Activated T-cell treated with anti-CD3 and anti-CD28 coated beads for 4 hours (primary cell): ENCODE measurements at regions not wholly inside any gene's neighbourhood (a gene's known extent, or its start where the extent isn't known, plus 50 kb on each side); places are given as distances from the start of the nearest gene placed in this dataset.
"Not testable (repeated sequence)": the region's sequence is repeated elsewhere in the genome, so short reads cannot be mapped to it uniquely, and the experiment has no call there.

ENCODE experiments used
- DNase-seq: peaks from one replicate; pipeline ENCODE4 v3.0.0-alpha.2; 2020

DNA sequence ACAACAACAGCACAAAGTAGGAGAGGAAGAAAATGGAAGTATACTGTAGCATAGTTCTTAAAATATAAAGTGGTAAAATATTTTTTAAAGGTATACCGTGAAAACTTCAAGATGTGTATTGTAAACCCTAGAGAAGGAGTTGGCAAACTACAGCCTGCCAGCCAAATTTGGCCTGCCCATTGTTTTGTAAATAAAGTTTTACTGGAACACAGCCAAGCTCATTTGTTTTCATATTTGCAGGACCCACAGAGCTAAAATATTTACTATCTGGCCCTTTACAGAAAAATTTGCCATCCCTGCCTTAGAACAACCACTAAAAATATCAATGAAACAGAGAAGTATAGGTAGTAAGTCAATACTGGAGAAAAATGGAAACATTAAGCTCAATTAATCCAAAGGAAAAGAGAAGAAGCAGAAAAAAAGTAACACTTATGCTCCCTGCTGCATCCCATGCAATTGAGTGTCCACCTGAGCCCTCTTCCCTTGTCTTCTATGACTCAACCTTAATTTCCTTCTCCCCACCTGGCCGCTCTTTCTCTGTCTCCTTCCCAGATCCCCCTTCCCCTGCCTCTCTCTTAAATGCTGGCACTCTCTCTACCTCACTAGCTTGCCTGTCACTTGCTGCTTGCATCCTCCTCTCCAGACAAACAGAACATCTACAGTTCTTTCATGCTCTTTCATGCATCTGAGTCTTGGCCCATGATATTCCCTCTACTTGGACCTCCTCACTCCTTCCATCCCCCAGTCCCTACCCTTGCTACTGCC lies 50.6 kb upstream of the FER start:
- no peak for DNase-seq

DNA sequence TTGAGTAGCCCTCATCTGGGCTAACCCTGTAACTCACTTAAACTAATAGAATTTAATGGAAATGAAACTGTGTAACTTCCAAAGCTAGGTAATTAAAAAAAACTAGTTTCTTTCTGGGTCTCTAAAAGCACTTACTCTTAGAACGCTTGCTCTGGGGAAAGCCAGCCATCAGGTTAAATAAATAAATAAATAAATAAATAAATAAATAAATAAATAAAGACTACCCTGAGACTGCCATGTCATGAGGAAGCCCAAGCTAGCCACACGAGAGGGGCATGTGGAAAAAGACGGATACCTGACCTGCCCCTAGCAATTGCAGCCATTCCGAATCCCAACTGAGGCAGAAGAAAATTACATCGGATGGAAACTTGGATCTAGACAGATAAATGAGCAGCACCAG lies 51.3 kb upstream of the FER start:
- no peak for DNase-seq

DNA sequence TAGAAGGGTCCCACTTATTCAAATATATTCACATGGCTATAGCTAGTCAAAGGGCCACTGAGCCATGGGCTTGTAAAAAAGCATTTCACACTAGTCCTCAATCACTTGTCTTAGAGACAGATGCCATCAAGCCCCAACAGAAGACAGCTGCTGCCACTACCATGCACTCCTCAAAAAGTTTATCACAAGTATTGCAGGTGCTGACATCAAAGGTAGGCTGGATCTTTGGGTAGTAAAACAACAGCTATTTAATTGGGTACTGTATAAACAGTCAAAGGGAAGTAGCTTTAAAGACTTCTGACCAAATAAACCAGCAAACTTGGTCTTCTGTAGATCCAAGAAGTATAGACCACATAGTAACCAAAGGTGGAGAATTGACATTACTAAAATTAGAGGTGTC lies 59.2 kb upstream of the FER start:
- no peak for DNase-seq

DNA sequence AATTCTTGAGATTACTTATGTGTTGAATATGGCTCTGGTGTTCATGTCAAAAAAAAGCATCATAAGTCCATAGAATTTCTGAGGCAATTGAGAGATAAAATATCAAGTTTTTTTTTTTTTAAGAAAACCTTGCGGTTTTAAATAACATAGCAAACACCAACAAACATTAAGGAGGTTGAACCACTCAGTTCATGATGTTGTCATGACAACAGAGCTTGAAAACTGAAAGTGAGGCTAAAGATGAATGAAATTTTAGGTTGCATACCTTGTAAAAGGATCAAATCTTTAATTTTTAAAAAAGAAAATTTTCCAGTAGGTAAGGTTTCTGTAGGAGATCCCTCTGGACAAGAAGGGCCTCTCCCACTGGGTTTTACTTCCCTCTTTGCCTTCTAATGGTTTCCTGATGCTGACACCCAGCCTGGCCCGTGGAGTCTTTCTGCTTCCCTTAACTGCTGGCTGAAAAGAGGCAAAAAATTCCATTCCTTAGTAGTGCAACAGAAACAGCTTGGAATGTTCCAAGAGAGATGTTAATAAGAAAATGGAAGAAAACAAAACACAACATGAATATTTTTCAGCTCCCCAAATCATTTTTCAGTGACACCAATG lies 60.0 kb upstream of the FER start:
- no peak for DNase-seq

DNA sequence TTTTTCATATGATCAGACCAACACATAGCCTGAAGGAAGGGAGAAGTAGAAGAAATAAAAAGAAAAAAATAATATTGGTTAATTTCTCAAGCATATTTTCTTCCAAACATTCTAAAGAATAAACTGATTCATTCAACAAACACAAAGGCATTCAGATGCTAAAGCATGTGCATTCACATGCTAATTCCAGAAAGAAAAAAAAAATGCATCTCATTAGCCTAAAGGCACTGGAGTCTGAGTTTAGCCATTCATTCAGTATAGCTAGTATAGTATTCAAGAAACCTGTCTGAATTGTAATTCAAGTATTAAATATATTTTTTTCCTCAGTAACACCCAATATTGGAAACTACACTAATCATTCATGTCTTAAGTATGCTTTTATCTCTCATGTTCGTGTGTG lies 61.0 kb upstream of the FER start:
- DNase-seq: no peak

DNA sequence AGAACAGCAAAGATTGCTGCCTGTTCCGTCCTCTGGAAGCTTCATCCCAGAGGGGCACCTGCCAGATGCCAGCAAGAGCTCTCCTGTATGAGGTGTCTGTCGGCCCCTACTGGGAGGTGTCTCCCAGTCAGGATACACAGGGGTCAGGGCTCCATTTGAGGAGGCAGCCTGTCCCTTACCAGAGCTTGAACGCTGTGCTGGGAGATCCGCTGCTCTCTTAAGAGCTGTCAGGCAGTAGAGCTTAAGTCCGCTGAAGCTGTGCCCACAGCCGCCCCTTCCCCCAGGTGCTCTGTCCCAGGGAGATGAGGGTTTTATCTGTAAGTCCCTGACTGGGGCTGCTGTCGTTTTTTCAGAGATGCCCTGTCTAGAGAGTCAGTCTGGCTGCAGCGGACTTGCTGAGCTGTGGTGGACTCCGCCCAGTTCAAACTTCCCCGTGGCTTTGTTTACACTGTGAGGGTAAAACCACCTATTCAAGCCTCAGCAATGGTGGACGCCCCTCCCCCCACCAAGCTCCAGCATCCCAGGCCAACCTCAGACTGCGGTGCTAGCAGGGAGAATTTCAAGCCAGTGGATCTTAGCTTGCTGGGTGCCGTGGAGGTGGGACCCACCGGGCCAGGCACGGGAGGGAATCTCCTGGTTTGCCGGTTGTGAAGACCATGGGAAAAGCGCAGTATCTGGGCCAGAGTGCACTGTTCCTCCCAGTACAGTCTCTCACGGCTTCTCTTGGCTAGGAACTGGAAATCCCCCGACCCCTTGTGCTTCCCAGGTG lies 62.1 kb upstream of the FER start:
- DNase-seq: not testable (repeated sequence)

DNA sequence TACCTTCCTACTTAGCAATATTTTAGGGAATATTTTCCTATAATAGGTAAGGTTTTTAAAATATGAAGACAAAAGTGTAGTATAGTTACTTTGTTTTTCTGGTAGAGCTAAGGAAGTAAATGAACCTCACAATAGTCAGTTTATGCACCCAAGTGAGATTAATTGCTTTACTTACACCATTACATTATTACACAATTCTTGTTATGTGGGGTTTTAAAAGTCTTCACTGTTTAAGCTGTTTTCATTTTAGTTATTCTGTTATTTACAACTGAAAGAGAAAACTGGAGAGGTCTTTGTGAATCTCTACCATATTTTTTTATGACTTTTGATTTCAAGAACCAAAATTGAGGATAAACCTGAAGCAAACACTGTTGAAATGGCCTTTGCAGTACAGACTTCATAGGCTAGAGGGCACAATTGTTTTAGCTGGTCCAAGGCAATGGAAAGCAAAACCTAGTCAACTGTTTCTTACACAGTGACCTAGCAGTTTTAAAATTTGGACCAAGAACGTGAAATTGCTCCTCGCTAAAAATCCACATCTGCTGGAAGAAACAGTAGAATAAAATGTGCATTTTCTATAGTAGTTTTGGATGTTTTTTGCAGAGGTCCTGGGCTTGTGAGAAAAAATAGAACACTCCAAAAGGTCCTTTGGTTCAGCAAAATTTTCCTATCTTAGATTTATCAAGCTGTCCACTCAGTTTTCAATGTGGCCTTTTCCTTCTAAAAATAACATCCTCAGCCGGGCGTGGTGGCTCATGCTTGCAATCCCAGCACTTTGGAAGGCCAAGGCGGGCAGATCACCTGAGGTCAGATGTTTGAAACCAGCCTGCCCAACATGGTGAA lies 66.4 kb upstream of the FER start:
- no peak for DNase-seq

DNA sequence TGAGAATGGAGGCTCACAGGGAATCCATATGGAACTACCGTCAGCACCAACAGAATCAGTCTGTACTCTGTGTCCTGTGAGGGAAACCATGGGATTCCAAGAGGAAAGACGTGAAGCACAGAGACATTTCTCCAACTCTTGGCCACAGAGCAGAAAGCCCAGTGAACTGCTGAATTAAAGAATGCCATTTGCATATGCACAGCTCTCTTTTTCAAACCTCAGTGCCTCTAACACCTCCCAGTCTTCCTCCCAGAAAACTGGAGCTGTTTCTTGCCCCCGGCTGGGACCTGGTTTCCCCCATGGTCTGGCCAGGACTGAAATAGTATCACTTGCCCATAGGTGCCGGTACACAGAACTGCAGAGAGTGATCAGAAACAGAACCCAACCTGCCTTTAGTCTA lies 69.6 kb upstream of the FER start:
- no peak for DNase-seq

DNA sequence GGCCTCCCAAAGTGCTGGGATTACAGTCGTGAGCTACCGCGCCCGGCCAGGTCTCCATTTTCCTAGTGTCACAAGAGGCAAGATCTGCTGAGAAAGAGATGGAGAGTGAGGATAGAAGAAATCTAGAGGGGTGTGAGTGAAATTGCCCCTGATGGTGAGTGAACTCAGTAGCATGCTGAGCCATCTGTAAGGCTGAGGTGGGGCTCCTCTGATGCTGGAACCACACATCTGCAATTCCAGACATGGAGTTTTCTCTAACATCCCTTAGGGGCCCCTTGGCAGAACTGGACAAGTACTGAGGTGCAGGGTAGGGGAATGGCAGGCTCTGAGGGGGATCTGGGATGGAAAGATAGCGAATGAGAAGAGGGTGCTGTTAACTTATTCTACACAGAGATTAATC lies 72.0 kb upstream of the FER start:
- DNase-seq: no peak

DNA sequence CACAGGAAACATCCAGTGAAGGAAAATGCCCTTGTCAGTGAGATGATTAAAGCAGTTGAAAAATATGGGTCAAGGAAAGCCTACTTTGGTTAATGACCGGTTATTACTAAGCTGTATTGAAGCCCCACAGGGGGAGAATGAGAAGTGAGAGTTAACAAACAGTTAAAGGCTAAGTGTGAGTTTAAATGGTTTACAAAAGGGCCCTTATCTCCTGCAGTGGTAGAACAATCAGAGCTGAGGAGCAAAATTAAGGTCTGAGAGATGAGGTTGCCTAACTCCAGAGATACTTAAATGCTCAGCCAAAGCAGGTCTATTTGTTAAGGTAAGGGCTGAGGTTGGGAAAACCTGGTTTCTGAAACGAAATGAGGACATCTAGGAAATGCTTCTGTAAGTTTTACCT lies 75.1 kb upstream of the FER start:
- DNase-seq: no peak

DNA sequence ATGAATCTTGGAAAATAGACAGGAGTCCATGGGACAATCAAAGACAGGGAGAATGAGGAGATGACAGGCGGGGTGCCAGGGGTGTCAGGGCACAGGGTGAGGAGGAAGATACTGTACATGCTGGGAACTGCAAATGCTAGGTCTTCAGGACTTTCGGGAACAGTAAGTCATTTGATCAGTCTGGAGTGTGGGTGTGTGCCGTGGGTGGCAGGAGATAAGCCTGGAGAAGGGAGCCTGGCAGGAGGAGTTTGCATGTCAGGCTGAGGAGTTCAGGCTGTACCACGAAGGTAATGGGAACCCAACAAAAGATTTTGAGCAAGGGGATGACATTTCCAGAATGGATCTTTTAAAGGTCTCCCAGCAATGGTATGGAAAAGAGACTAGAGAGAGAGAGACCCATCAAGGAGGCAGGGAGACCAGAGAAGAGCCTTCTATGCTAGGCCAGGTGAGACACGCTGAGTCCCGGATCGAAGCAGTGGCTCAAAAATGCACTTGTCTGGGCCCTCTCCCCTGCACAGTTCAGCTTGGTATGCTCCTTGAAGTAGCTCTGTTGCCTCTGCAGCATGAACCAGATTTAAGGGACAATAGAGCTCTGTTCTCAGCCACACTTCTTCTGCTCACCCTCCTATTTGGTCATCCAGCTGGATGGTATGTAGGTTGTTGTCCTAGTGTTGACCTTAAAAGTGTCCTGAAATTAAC lies 77.0 kb upstream of the FER start:
- DNase-seq: no peak

DNA sequence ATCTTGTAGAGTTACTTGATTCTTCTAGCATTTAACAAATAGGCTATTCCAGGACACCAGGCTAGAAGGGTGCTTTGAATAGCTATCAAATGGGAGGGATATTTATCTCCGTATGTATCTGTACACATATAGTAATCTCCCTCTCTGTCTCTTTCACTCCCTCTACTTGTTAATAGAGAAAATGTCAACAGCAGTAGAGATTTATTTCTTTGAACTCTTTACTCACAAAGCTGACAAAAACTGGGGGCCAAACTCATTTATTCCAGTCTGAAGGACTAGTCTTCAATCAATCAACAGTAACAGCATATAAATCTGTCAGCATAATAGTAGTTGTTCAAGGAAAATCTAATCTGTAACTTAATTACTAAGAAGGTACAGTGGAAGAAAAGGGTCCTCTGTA lies 78.2 kb upstream of the FER start:
- DNase-seq: no peak

DNA sequence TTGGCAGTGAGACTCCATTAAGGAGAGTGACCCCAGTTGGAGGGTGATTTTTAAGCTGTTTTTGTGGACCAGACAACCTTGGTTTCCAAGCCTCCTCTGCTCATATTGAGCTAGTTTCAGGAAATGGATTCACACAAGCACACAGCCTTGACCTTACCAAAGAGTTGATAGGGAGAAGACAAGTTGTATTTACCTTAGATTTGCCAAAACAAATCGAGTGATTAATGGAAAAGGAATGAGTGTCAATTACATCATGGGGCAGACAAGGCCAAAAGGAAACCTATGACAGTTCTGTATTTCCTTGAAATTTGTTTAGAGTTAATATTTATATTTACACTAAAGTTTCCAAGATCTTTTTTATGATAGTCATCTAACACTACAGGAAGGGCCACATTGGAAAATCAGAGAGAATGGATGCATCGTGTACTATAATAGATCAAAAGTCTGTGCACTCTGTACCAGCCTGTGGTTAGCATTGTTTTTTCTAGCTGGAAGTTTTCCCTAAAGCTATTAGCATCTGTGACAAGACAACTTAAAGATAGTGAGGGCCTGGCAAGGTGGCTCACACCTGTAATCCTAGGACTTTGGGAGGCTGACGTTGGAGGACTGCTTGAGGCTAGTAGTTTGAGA lies 86.0 kb upstream of the FER start:
- DNase-seq: no peak

DNA sequence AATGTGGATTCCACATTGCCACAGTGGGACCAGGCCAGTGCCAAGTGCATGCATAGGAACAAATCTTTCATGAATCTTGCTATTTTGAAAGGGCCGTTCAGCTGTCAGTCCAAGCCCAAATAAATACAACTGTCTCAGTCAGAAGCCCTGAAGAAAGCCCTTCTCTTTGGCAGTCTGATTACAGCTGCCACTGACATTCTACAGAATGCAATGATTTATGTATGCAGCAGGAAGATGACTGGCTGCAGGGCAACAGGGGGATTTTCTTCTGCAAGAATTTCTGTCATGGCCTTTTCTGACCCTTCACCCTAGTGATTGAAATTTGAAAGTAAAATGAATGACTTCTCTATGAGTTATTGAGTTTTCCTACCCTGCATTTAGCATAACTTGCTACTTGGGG lies 86.7 kb upstream of the FER start:
- no peak for DNase-seq

DNA sequence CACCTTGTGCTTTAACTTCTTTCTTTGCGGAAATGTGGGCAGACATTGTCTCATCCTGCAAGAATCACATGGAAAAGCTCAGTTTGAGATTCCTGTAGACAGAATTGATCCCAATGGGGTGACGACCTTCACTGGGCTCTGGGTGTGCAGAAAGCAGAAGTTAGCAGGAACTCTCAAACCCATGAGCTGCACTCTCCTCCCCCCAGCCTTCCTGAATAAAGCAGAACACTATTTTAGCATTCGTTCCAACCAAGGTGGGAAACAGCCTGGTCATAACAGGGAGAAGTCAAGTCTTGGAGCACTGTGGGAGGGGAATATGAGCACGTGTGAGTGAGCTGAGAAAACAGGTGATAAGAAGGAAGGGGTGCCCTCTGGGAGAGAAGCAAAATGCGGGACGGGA lies 87.4 kb upstream of the FER start:
- DNase-seq: no peak

DNA sequence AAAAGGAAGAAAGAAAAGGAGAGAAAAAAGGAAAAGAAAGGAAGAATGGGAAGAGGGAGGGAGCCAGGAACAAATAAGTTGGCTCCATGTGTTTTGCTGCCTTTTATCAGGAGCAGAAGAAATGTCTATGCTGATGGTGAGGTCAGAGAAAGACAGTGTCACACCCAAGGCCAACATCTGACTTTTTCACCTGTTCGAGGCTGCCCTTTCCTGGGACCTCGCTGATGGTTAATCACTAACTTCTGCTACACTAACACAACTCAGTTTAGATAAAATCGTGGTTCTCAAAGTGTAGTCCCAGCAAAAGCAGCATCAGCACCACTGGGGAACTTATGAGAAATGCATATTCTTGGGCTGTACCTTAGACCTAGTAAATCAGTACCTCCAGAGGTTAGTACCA lies 88.2 kb upstream of the FER start:
- DNase-seq: no peak

DNA sequence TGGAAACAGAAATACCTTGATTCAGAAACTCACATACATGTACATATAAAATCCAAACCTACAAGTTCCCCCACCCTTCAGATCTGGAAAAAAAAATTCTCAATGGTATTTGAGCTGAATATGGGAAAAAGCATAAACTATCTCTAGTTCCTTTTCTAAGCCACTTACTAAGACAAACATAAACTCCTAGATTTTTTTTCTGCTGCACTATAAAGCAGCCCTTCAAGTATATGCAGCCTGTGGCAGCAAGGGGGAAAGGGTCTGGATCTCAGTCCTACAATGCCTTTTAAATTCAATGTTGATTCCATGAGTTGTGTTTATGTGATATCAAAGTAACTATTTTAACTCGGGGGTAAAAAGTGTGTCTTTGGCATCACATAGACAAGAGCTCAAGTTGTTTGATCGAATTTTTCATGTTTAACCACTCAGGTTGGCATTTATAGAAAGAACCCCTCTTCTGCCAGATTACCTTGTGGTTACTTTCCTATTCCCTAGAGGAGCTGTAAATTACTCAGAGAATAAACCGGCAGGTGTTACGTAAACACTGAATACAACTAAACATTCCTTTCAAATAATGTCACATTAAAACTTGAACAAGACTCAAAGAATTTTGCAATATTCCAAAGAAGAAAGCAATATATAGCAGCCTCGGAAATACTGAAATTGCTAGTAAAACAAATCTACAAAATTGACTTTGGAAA lies 91.8 kb upstream of the FER start:
- DNase-seq: no peak

DNA sequence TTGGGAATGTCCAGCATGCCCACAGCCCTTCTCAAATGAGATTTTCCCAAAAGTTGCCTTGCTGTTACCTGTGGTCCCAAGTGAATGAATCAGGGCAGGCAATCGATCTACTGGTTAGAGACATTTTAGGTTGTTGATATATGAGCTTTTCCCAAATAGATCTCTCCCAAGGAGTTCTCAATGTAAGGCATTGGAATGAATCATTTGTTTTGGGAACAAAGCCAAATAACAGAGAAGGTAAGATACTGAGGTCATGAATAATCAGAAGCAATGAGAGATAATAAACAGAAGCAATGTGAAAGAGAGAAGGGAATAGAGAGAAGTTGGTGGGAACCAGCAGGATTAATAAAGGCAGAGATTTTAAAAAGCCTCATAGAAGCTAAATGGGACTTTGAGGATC lies 93.6 kb upstream of the FER start:
- DNase-seq: no peak

DNA sequence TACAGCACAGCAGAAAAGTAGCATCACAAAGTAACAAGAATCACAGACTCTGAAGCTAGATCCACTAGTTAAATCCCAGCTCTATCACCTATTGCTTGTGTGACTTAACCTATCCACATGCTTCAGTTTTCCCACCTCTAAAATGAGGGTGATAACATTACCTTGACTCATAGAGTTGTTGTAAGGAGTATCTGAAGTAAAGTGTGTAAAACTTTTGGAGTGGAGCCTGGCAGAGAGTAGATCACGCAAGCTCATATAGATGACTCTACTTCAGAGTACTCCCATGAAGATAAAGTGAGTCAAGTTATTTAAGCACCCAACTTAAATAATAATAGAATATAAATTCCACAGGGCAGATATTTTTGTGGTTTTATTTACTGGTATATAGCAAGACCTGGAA lies 94.5 kb upstream of the FER start:
- DNase-seq: no peak

DNA sequence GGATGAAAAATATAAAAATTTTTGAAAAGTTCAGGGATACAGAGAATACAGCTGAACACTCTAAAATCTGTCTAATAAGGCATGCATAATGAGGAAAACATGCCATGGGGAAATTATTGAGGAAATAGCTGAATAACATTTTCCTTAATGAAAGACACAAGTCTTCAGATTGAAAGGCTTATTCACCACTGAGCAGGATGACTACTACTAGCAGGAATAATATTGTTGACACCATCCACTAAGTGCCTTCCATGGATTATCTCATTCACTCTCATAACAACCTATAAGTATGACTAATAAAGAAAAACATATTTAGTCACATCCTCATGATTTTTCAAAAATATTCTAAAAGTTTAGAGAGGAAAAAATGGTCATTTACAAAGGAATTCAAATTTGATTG lies 96.7 kb upstream of the FER start:
- DNase-seq: no peak

DNA sequence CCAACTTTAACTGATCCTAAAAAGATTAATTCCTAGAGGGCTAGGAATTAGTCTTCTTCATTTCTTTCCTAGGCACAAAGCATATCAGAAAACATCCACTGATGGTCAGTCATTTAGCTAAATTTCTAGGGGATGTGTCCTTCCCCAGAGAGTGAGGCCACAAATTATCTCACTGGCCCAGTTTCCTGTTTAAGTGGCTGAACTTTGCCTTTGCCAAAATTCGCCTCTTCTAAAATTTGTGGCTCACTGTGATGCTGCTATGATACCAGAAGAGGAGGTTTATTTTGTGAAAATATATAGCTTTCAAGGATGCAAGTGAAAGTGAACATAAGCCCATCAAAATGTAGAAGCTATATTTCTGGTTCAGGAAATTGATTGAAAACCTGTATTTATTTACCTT lies 98.1 kb upstream of the FER start:
- DNase-seq: no peak

DNA sequence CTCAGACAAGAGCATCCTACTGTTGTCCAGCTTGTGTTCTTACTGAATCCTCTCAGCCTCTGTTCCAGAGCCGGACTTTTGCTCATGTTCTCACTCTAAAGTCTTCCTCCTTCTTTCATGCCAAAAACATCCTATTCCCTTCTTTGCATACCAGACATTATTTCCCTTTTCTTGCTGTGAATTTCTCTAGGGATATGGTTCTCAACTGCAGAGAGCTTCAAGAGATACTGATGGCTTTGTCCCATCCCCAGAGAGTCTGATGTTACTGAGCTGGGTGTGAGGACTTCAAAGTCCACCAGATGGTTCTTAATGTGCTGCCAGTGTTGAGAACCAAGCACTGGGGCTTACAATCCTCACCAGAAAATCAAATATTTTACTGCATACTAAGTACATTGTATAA lies 98.6 kb upstream of the FER start:
- no peak for DNase-seq
